Endothelial cell of umbilical vein (primary cell): ENCODE measurements at regions not wholly inside any gene's neighbourhood (a gene's known extent, or its start where the extent isn't known, plus 50 kb on each side); places are given as distances from the start of the nearest gene placed in this dataset.

Experiments
- BruUV-seq: library from RNA; stranded (reverse); fragments of 400-500 nt; replicated peaks from 2 replicates; lab custom pipeline; 2021; lab: Mats Ljungman, UMichigan
- CTCF ChIA-PET: fragments of 300-600, 350-600 bp; sonication (Branson Sonifier 250); formaldehyde crosslinking; loops from one replicate; lab custom pipeline; 2021; ENCODE audit warnings: antibody characterized with exemption, inconsistent platforms; lab: Charles Lee
- POLR2A ChIA-PET: fragments of 300-600, 350-600 bp; sonication (Branson Sonifier 250); formaldehyde crosslinking; loops from one replicate; lab custom pipeline; 2021; ENCODE audit warnings: antibody characterized with exemption, inconsistent platforms; lab: Charles Lee
- DNase-seq: peaks from one replicate; pipeline ENCODE4 v3.0.0-alpha.2; 2011; ENCODE audit warnings: low read depth, low spot score
- FAIRE-seq: peaks from 2 replicates; lab custom pipeline; 2011; peaks lifted over from hg19 to GRCh38; lab: Jason Lieb, UNC
- H2AFZ ChIP-seq: 2 replicates; pipeline ENCODE4 v1.6.0; 2012; ENCODE audit warnings: low read depth, low read length, control low read depth, inconsistent platforms
- H3K27ac ChIP-seq: 2 replicates; pipeline ENCODE4 v1.5.1; 2011; ENCODE audit warnings: low read depth, mild to moderate bottlenecking, control low read depth, low read length, moderate library complexity; ENCODE audit not compliant: insufficient read depth
- H3K27me3 ChIP-seq, 2 experiments: 2 replicates each; pipeline versions ENCODE4 v1.6.0 to v1.6.1; 2011; ENCODE audit warnings: low read length in 2 of 2, mixed read lengths in 1 of 2; ENCODE audit not compliant: control insufficient read depth in 2 of 2, insufficient read depth in 2 of 2
- H3K36me3 ChIP-seq, 2 experiments: 2 replicates in 1 of 2; 3 replicates in 1 of 2; pipeline ENCODE4 v1.5.1; 2011; ENCODE audit warnings: low read length in 2 of 2, mild to moderate bottlenecking in 1 of 2, moderate library complexity in 1 of 2; ENCODE audit not compliant: control insufficient read depth in 2 of 2, insufficient read depth in 2 of 2; ENCODE audit errors: extremely low read depth in 1 of 2
- H3K4me1 ChIP-seq: 3 replicates; pipeline ENCODE4 v1.5.1; 2011; ENCODE audit warnings: mild to moderate bottlenecking, low read length; ENCODE audit not compliant: control insufficient read depth, insufficient read depth; ENCODE audit errors: extremely low read depth
- H3K4me2 ChIP-seq: 2 replicates; pipeline ENCODE4 v1.6.1; 2011; ENCODE audit warnings: low read length, control low read depth, mixed read lengths; ENCODE audit not compliant: insufficient read depth
- H3K4me3 ChIP-seq, 3 experiments: fragments of 200-600 bp in 1 of 3; sonication (generic), shearing (Covaris generic) in 1 of 3; replicated peaks in 1 of 3; 2 replicates each; pipeline ENCODE4 v1.5.1; 2011 to 2016; ENCODE audit warnings: control low read depth in 3 of 3, low read length in 3 of 3, mild to moderate bottlenecking in 2 of 3, inconsistent platforms in 1 of 3, low read depth in 1 of 3, moderate library complexity in 1 of 3; ENCODE audit not compliant: insufficient read depth in 1 of 3
- H3K79me2 ChIP-seq: 2 replicates; pipeline ENCODE4 v1.6.0; 2012; ENCODE audit warnings: low read length, inconsistent platforms; ENCODE audit not compliant: control insufficient read depth, insufficient read depth
- H3K9ac ChIP-seq: replicated peaks from 2 replicates; pipeline ENCODE3; 2011; ENCODE audit warnings: low read length, control low read depth; ENCODE audit not compliant: insufficient read depth; ENCODE audit errors: extremely low read depth
- H3K9me1 ChIP-seq: replicated peaks from 3 replicates; pipeline ENCODE4 v1.6.0; 2011; ENCODE audit warnings: mild to moderate bottlenecking, low read length; ENCODE audit not compliant: control insufficient read depth, insufficient read depth; ENCODE audit errors: extremely low read depth
- H3K9me3 ChIP-seq: replicated peaks from 2 replicates; pipeline ENCODE4 v1.5.1; 2012; ENCODE audit warnings: low read length, inconsistent platforms; ENCODE audit not compliant: control insufficient read depth, insufficient read depth
- H4K20me1 ChIP-seq: replicated peaks from 2 replicates; pipeline ENCODE3; 2011; ENCODE audit warnings: mild to moderate bottlenecking, low read length; ENCODE audit not compliant: control insufficient read depth, insufficient read depth; ENCODE audit errors: extremely low read depth
- CTCF ChIP-seq, 2 donors: IDR thresholded peaks; 1 replicate in 1 of 2; 2 replicates in 1 of 2; pipeline ENCODE4 v1.5.1; 2011; ENCODE audit warnings: low read length in 2 of 2, mild to moderate bottlenecking in 2 of 2, moderate library complexity in 2 of 2, control low read depth in 1 of 2, inconsistent platforms in 1 of 2, low read depth in 1 of 2; ENCODE audit not compliant: insufficient read depth in 1 of 2; ENCODE audit errors: extremely low read depth in 1 of 2
- FOS ChIP-seq: IDR thresholded peaks from 2 replicates; pipeline ENCODE4 v1.6.1; 2011; ENCODE audit warnings: mild to moderate bottlenecking, low read length, moderate library complexity, borderline replicate concordance; ENCODE audit not compliant: insufficient read depth
- POLR2A ChIP-seq: IDR thresholded peaks from 2 replicates; pipeline ENCODE4 v1.6.1; 2012; ENCODE audit warnings: low read depth, mild to moderate bottlenecking, control low read depth, low read length
- POLR2AphosphoS5 ChIP-seq: IDR thresholded peaks from 2 replicates; pipeline ENCODE4 v1.6.1; 2012; ENCODE audit warnings: low read depth, mild to moderate bottlenecking, control low read depth, low read length, moderate library complexity; ENCODE audit not compliant: insufficient read depth
- dilution Hi-C: fragments of 300-500 bp; cut with MboI; formaldehyde crosslinking; loops from one replicate; pipeline ENCODE4 v1.15.0; 2019; ENCODE audit warnings: low sequenced_read_pairs; ENCODE audit not compliant: extremely low pct_ligation_motif_present
- intact Hi-C: fragments of 100-400 bp; cut with micrococcal nuclease; formaldehyde crosslinking; loops from one replicate; pipeline ENCODE4 v1.10.0; 2022

DNA sequence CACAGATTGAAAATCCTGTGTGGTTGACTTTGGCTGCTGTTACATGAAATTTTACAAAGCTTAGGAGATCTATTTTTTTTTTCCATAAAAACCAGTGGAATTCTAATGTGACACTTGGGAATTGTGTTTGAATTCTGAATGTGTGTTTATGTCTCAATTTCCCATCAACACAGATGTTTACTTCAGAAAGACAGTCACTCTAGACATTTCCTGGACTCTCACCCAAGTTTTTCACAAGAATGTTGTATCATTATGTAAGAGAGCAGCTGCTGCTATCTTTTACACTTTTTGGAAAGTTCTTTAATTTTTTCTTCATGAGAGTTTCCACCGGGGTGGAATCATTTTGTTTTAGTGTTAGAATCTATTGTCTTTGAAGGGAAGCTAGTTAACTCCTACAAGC, 210.1 kb downstream of the GIPC2 start:
- no peaks in the 10 kb centered on the region for H3K9me3 ChIP-seq
- H3K27ac ChIP-seq, result no peak overlapping the region
- no peak for DNase-seq
- H3K79me2 ChIP-seq, result no peaks in the 10 kb centered on the region
- no peak overlapping the region for H2AFZ ChIP-seq
- H3K27me3 ChIP-seq, result peaks cover 2 to 6% of the 10 kb centered on the region in 2 experiments
- H3K9ac ChIP-seq, result no peak overlapping the region
- no peaks in the 10 kb centered on the region for H4K20me1 ChIP-seq
- no peaks in the 10 kb centered on the region for H3K4me1 ChIP-seq
- ChIA-PET POLR2A (interaction anchor here (0.6 kb wide), 1 partner anchor 18 kb away, joined by 9 read pairs; no protein-coding TSS in a partner anchor), CTCF (no interaction called here)
- H3K36me3 ChIP-seq, result no peaks in the 10 kb centered on the region
- no TSS peak for BruUV-seq
- dilution Hi-C loops, result no loop called here
- H3K4me2 ChIP-seq, result no peak overlapping the region
- FAIRE-seq, result no peak
- no peak overlapping the region for H3K4me3 ChIP-seq
- intact Hi-C loops, result no loop called here
- H3K9me1 ChIP-seq, result no peaks in the 10 kb centered on the region
- TF ChIP-seq POLR2A, result no peak

DNA sequence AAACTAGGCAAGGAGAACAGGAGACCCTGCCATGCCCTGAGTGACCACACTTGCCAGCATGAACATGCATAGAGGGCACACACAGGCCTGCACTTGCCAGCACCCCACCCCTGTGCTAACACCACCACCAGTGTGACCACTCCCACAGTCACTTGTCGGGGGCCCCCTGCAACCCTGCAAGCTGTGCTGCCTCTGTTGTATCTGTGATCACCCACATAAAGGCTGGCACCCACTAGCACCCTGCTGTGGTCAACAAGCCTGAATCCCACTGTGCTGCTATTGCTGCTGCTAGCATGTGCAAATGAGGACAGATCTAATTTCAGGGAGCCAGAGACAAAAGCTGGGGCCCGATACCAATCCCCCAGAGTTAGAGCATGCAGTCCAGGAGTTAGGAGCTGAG, 217.7 kb downstream of the GIPC2 start:
- BruUV-seq, result no TSS peak
- Histone ChIP-seq H2AFZ (no peak overlapping the region), H3K79me2 (no peaks in the 10 kb centered on the region), H3K4me1 (no peaks in the 10 kb centered on the region), H4K20me1 (no peaks in the 10 kb centered on the region), H3K9ac (no peak overlapping the region), H3K4me3 (no peak overlapping the region), H3K27me3 (peaks cover 0 to 2% of the 10 kb centered on the region in 2 experiments), H3K4me2 (no peak overlapping the region), H3K9me3 (no peaks in the 10 kb centered on the region), H3K27ac (no peak overlapping the region), H3K36me3 (no peaks in the 10 kb centered on the region), H3K9me1 (no peaks in the 10 kb centered on the region)
- dilution Hi-C loops (no loop called here), intact Hi-C loops (no loop called here)
- DNase-seq (no peak), FAIRE-seq (no peak)
- POLR2A ChIA-PET, result no interaction called here
- TF ChIP-seq POLR2AphosphoS5 (no peak), FOS (no peak), CTCF (IDR thresholded peaks at IDR 0.05; ENCODE audit: extremely low read depth in 1 of 2, insufficient read depth in 1 of 2, low read depth in 1 of 2, low read length in 2 of 2) (no peak)
- CTCF ChIA-PET, result no interaction called here
